ENCODE measurements at regions not wholly inside any gene's neighbourhood (a gene's known extent, or its start where the extent isn't known, plus 50 kb on each side); places are given as distances from the start of the nearest gene placed in this dataset.

DNA sequence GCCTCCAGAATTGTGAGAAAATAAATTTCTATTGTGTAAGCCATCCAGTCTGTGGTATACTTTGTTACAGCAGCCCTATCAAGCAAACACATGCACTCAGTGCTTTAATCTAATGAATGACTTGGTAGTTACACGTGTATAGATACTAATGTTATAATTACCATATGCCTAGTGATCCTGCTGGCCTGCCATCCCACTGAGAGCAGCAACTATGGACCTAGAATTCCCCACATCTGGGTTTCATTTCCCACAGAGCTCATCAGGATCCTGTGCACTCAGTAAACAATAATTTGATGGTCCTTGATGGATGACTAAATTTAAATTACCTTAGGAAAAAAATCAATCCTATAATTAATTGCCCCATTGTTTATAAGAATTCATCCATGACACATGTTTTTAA lies 86.5 kb upstream of the RGS1 start:
- no peak overlapping the region for H3K56ac ChIP-seq (replicated peaks; ENCODE audit: insufficient read length, low read depth, low read length)
- H2BK20ac ChIP-seq (ENCODE audit: low read length): no peak overlapping the region
- H3K27ac ChIP-seq (ENCODE audit: low read depth, low read length): no peak overlapping the region
- 50% methylated on average over 1 of the region's 1 CpG; no CpG with 5 or more reads in 1 of the 2 experiments for WGBS, 2 experiments (ENCODE audit: extremely low coverage in 1 of 2, insufficient coverage in 1 of 2, insufficient read length in 1 of 2, insufficient replicate concordance in 2 of 2, low coverage in 1 of 2, low lambda C conversion rate in 2 of 2, missing lambda C conversion rate in 1 of 2)
- H3K79me2 ChIP-seq (ENCODE audit: control insufficient read depth in 1 of 2, insufficient read depth in 2 of 2, low read length in 2 of 2): no peaks in the 10 kb centered on the region
- no peak overlapping the region for H2BK5ac ChIP-seq (ENCODE audit: low read depth, low read length)
- H3K36me3 ChIP-seq (ENCODE audit: control insufficient read depth in 2 of 4, insufficient read depth in 4 of 4, low read length in 3 of 4): no peaks in the 10 kb centered on the region
- H3K9ac ChIP-seq (replicated peaks in 1 of 4; ENCODE audit: extremely low read depth in 1 of 4, low read depth in 3 of 4, low read length in 3 of 4): no peak overlapping the region
- no peak overlapping the region for H2BK15ac ChIP-seq (ENCODE audit: low read length)
- no peaks in the 10 kb centered on the region for H3K9me3 ChIP-seq (ENCODE audit: insufficient read depth in 2 of 2, low read depth in 1 of 2, low read length in 1 of 2)
- H3K23ac ChIP-seq (ENCODE audit: insufficient read length): no peak overlapping the region
- TF ChIP-seq HDAC6 (IDR thresholded peaks at IDR 0.05; ENCODE audit: low read depth, low read length): no peak
- no peak for TF ChIP-seq JUND (IDR thresholded peaks at IDR 0.05; ENCODE audit: low read length)
- TF ChIP-seq RBBP5 (IDR thresholded peaks at IDR 0.05; ENCODE audit: borderline replicate concordance, low read depth, low read length): no peak
- no peak for TF ChIP-seq ZNF274 (IDR thresholded peaks at IDR 0.05; ENCODE audit: borderline replicate concordance, extremely low read depth, low read length)
- TF ChIP-seq TCF12 (IDR thresholded peaks at IDR 0.05; ENCODE audit: low read depth, low read length): no peak
- no peak for TF ChIP-seq SP1 (IDR thresholded peaks at IDR 0.05; ENCODE audit: low read depth, low read length)
- no peak overlapping the region for H3K4ac ChIP-seq (replicated peaks; ENCODE audit: insufficient read length, low read depth, low read length)
- no peaks in the 10 kb centered on the region for H3K23me2 ChIP-seq (ENCODE audit: low read depth, low read length)
- POLR2A ChIA-PET (ENCODE audit: partially characterized antibody): no interaction called here
- no peaks in the 10 kb centered on the region for H3K4me1 ChIP-seq (replicated peaks in 1 of 4; ENCODE audit: control insufficient read depth in 3 of 4, insufficient read depth in 4 of 4, low read length in 3 of 4)
- H4K8ac ChIP-seq (ENCODE audit: extremely low read depth, insufficient read depth, low read length): no peak overlapping the region
- no peaks in the 10 kb centered on the region for H3K79me1 ChIP-seq (ENCODE audit: low read depth, low read length)
- no peak overlapping the region for H3K18ac ChIP-seq (ENCODE audit: extremely low read depth, low read length)
- CTCF ChIA-PET (ENCODE audit: partially characterized antibody): interaction anchor here (0.5 to 1.5 kb wide), 2 partner anchors 12 to 316 kb away, joined by 3 read pairs; no protein-coding TSS in a partner anchor
- DNase-seq (ENCODE audit: low read depth in 1 of 2, low spot score in 2 of 2): no peak
- H2AK5ac ChIP-seq (ENCODE audit: low read depth, low read length): no peak overlapping the region
- no peak overlapping the region for H2BK120ac ChIP-seq (replicated peaks; ENCODE audit: low read depth, low read length)
- no peak overlapping the region for H3K14ac ChIP-seq (ENCODE audit: insufficient read length)
- no peaks in the 10 kb centered on the region for H4K20me1 ChIP-seq (replicated peaks in 1 of 2; ENCODE audit: control insufficient read depth in 1 of 2, insufficient read depth in 2 of 2, low read length in 2 of 2)
- no peaks in the 10 kb centered on the region for H3K27me3 ChIP-seq (replicated peaks in 1 of 4; ENCODE audit: control insufficient read depth in 3 of 4, extremely low read depth in 1 of 4, insufficient read depth in 3 of 4, low read length in 3 of 4)
- H4K91ac ChIP-seq (replicated peaks; ENCODE audit: insufficient read length, low read length): no peak overlapping the region
- H3K4me3 ChIP-seq (ENCODE audit: extremely low read depth in 1 of 4, insufficient read depth in 2 of 4, low read depth in 3 of 4, low read length in 4 of 4): no peak overlapping the region
- H3K4me2 ChIP-seq (ENCODE audit: insufficient read depth in 1 of 2, low read depth in 2 of 2, low read length in 2 of 2): no peak overlapping the region
- no peak overlapping the region for H4K5ac ChIP-seq (ENCODE audit: insufficient read length, low read depth, low read length)
- no peak overlapping the region for H2AFZ ChIP-seq (ENCODE audit: low read length)
- no peak overlapping the region for H2BK12ac ChIP-seq (ENCODE audit: low read depth, low read length)
- FAIRE-seq: no peak

All from H1 (cell line).